PC-9 (cell line): ENCODE measurements at regions not wholly inside any gene's neighbourhood (a gene's known extent, or its start where the extent isn't known, plus 50 kb on each side); places are given as distances from the start of the nearest gene placed in this dataset.

Experiments used
- BruUV-seq: library from RNA; stranded (reverse); fragments of 400-500 nt; replicated peaks from 2 replicates; lab custom pipeline; 2021; lab: Mats Ljungman, UMichigan
- CTCF ChIA-PET: fragments of 300-600 bp; sonication (Branson Sonifier 250); formaldehyde crosslinking; loops from one replicate; lab custom pipeline; 2022; ENCODE audit warnings: antibody characterized with exemption; lab: Charles Lee
- POLR2A ChIA-PET: fragments of 300-600 bp; sonication (Branson Sonifier 250); formaldehyde crosslinking; loops from one replicate; lab custom pipeline; 2022; ENCODE audit warnings: antibody characterized with exemption; ENCODE audit not compliant: unreplicated experiment; lab: Charles Lee
- DNase-seq, 2 experiments: peaks; one replicate each; pipeline versions ENCODE4 v3.0.0 to v3.0.0-alpha.2; 2015 to 2022; ENCODE audit warnings: mixed read lengths in 1 of 2
- H2AFZ ChIP-seq: fragments of 200-600 bp; sonication (generic); 2 replicates; pipeline ENCODE4 v1.8.1; 2017; ENCODE audit warnings: antibody characterized with exemption
- H3F3A ChIP-seq: fragments of 200-600 bp; sonication (generic); 2 replicates; pipeline ENCODE4 v1.8.1; 2017; ENCODE audit warnings: antibody characterized with exemption, mild to moderate bottlenecking, low read depth; ENCODE audit not compliant: insufficient read depth
- H3K27ac ChIP-seq: fragments of 200-600 bp; sonication (generic); 2 replicates; pipeline ENCODE4 v1.6.1; 2016; ENCODE audit warnings: mixed run types
- H3K27me3 ChIP-seq: fragments of 200-600 bp; sonication (generic); 2 replicates; pipeline ENCODE4 v1.6.1; 2016; ENCODE audit warnings: low read depth, mixed run types; ENCODE audit not compliant: insufficient read depth
- H3K36me3 ChIP-seq: fragments of 200-600 bp; sonication (generic); 2 replicates; pipeline ENCODE4 v1.6.1; 2016; ENCODE audit warnings: low read depth, mixed run types
- H3K4me1 ChIP-seq: fragments of 200-600 bp; sonication (generic); replicated peaks from 2 replicates; pipeline ENCODE4 v1.6.1; 2016; ENCODE audit warnings: mixed run types; ENCODE audit not compliant: insufficient read depth
- H3K4me2 ChIP-seq: fragments of 200-600 bp; sonication (generic); 2 replicates; pipeline ENCODE4 v1.6.1; 2017; ENCODE audit warnings: mixed run types
- H3K4me3 ChIP-seq: fragments of 200-600 bp; sonication (generic); 2 replicates; pipeline ENCODE4 v1.6.1; 2016; ENCODE audit warnings: mixed run types
- H3K79me2 ChIP-seq: fragments of 200-600 bp; sonication (generic); 2 replicates; pipeline ENCODE4 v1.6.1; 2017; ENCODE audit warnings: low read depth, mixed run types
- H3K9me2 ChIP-seq: fragments of 200-600 bp; sonication (generic); 2 replicates; pipeline ENCODE4 v1.8.1; 2017; ENCODE audit warnings: mild to moderate bottlenecking; ENCODE audit not compliant: insufficient read depth
- H3K9me3 ChIP-seq: fragments of 200-600 bp; sonication (generic); 2 replicates; pipeline ENCODE4 v1.8.1; 2016; ENCODE audit warnings: low read depth; ENCODE audit not compliant: insufficient read depth
- H4K20me1 ChIP-seq: fragments of 200-600 bp; sonication (generic); 2 replicates; pipeline ENCODE4 v1.8.1; 2017; ENCODE audit not compliant: insufficient read depth
- EZH2 ChIP-seq: fragments of 200-600 bp; sonication (generic); IDR thresholded peaks from 2 replicates; pipeline ENCODE4 v1.8.0; 2017; ENCODE audit warnings: antibody characterized with exemption, low read depth
- intact Hi-C: fragments of 100-400 bp; cut with micrococcal nuclease; formaldehyde crosslinking; loops from one replicate; pipeline ENCODE4 v1.10.0; 2022; ENCODE audit not compliant: unreplicated experiment
- TF ChIP-seq, protein P1 (sequence below): fragments of 200-600 bp; sonication (generic); conservative IDR thresholded peaks from 2 replicates; pipeline ENCODE4 v1.6.1; 2017; ENCODE audit warnings: mixed run types, antibody characterized with exemption, mild to moderate bottlenecking, moderate library complexity

DNA sequence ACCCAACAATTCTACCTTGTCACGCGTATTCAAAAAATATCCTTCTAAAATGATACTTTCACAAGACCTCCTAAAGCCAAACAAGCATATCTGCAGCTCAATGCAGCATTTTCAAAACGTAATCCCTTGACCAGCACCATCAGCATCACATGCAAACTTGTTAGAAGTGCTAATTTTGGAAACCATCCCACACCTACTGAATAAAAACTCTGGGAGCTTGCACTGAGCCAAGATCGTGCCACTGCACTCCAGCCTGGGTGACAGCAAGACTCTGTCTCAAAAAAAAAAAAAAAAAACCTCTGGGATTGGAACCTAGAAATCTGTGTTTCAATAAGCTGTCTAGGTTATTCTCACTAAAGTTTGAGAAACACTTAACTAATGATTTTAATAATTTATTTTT is 223.3 kb upstream of the CCDC54 start:
- ChIA-PET CTCF (no interaction called here), POLR2A (no interaction called here)
- Histone ChIP-seq H3K4me1 (no peaks in the 10 kb centered on the region), H2AFZ (no peak overlapping the region), H3K9me3 (peaks cover 5% of the 10 kb centered on the region), H3K27ac (no peak overlapping the region), H3K79me2 (no peaks in the 10 kb centered on the region), H3K4me3 (no peak overlapping the region), H3F3A (no peaks in the 10 kb centered on the region), H3K9me2 (no peaks in the 10 kb centered on the region), H4K20me1 (no peaks in the 10 kb centered on the region), H3K4me2 (no peak overlapping the region), H3K36me3 (no peaks in the 10 kb centered on the region), H3K27me3 (no peaks in the 10 kb centered on the region)
- no peak for DNase-seq
- intact Hi-C loops: no loop called here
- no peak for TF ChIP-seq EZH2
- TF ChIP-seq, protein P1, sequence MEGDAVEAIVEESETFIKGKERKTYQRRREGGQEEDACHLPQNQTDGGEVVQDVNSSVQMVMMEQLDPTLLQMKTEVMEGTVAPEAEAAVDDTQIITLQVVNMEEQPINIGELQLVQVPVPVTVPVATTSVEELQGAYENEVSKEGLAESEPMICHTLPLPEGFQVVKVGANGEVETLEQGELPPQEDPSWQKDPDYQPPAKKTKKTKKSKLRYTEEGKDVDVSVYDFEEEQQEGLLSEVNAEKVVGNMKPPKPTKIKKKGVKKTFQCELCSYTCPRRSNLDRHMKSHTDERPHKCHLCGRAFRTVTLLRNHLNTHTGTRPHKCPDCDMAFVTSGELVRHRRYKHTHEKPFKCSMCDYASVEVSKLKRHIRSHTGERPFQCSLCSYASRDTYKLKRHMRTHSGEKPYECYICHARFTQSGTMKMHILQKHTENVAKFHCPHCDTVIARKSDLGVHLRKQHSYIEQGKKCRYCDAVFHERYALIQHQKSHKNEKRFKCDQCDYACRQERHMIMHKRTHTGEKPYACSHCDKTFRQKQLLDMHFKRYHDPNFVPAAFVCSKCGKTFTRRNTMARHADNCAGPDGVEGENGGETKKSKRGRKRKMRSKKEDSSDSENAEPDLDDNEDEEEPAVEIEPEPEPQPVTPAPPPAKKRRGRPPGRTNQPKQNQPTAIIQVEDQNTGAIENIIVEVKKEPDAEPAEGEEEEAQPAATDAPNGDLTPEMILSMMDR: no peak
- no TSS peak for BruUV-seq

DNA sequence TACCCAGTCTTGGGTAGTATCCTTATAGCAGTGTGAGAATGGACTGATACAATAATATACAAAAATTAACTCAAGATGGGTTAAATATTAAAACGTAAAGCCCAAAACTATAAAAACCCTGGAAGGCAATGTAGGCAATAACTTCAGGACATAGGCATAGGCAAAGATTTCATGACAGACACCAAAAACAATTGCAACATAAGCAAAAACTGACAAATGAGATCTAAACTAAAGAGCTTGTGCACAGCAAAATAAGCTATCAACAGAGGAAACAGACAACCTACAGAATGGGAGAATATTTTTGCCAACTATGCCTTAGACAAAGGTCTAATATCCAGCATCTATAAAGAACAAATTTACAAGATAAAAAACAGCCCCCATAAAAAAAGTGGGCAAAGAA is 204.8 kb upstream of the CCDC54 start:
- Histone ChIP-seq H3K9me2 (no peaks in the 10 kb centered on the region), H3K36me3 (no peaks in the 10 kb centered on the region), H2AFZ (no peak overlapping the region), H3K9me3 (peaks cover 7% of the 10 kb centered on the region; the same call in 1 of the 2 replicates), H4K20me1 (no peaks in the 10 kb centered on the region), H3K27me3 (no peaks in the 10 kb centered on the region), H3K4me1 (no peaks in the 10 kb centered on the region), H3K4me2 (no peak overlapping the region), H3F3A (no peaks in the 10 kb centered on the region), H3K4me3 (no peak overlapping the region), H3K79me2 (no peaks in the 10 kb centered on the region), H3K27ac (no peak overlapping the region)
- intact Hi-C loops: no loop called here
- no peak for TF ChIP-seq EZH2
- TF ChIP-seq, protein P1: no peak
- ChIA-PET CTCF (no interaction called here), POLR2A (no interaction called here)
- no peak for DNase-seq
- BruUV-seq: no TSS peak

DNA sequence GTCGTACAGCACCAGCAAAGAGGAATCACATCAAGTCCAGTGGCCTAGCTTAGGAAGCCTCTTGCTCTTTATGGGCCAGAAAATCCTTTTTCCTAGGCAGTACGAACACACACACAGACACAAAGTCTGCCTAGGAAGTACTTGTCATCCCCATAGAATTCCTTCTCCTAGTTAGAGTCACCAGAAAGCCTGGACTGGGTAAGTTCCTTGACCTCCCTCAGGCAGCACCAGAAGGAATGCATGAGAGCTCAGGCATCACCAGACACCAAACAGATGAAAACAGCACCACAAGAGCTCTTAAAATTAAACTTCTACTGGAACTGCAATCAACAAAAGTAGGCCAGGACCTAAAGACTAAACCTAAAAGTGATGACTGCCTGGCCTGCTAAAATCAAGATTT is 192.9 kb upstream of the CCDC54 start:
- Histone ChIP-seq H2AFZ (no peak overlapping the region), H3K4me2 (no peak overlapping the region), H3K4me3 (no peak overlapping the region), H4K20me1 (no peaks in the 10 kb centered on the region), H3K27ac (no peak overlapping the region), H3K4me1 (no peaks in the 10 kb centered on the region), H3K79me2 (no peaks in the 10 kb centered on the region), H3F3A (no peaks in the 10 kb centered on the region), H3K36me3 (no peaks in the 10 kb centered on the region), H3K9me2 (no peaks in the 10 kb centered on the region), H3K9me3 (no peaks in the 10 kb centered on the region), H3K27me3 (no peaks in the 10 kb centered on the region)
- POLR2A ChIA-PET: no interaction called here
- TF ChIP-seq, protein P1: no peak
- no peak for TF ChIP-seq EZH2
- intact Hi-C loops: no loop called here
- CTCF ChIA-PET: no interaction called here
- no TSS peak for BruUV-seq
- no peak for DNase-seq
